Fibroblast of the aortic adventitia (primary cell): ENCODE measurements at regions not wholly inside any gene's neighbourhood (a gene's known extent, or its start where the extent isn't known, plus 50 kb on each side); places are given as distances from the start of the nearest gene placed in this dataset.
"Not testable (repeated sequence)": the region's sequence is repeated elsewhere in the genome, so short reads cannot be mapped to it uniquely, and the experiment has no call there.

Source experiments
- DNase-seq: peaks from one replicate; pipeline ENCODE4 v3.0.0-alpha.2; 2010; ENCODE audit warnings: low read depth
- H3K4me3 ChIP-seq: 2 replicates; pipeline ENCODE4 v1.5.1; 2011; ENCODE audit warnings: low read depth, mild to moderate bottlenecking, control low read depth, low read length, moderate library complexity
- CTCF ChIP-seq: IDR thresholded peaks from 2 replicates; pipeline ENCODE4 v1.5.1; 2011; ENCODE audit warnings: mild to moderate bottlenecking, low read length, control low read depth, inconsistent platforms; ENCODE audit not compliant: insufficient read depth

GRCh38 chr1:118388301-118388959, 203.4 kb upstream of the SPAG17 start:
- DNase-seq = no peak
- TF ChIP-seq CTCF = no peak
- no peak overlapping the region for H3K4me3 ChIP-seq

GRCh38 chr1:118381197-118381869, 196.3 kb upstream of the SPAG17 start:
- DNase-seq = no peak
- no peak for TF ChIP-seq CTCF

GRCh38 chr1:118377183-118377582, 192.2 kb upstream of the SPAG17 start:
- H3K4me3 ChIP-seq = not testable (repeated sequence)

More at GRCh38 chr1:118381197-118381869, 196.3 kb upstream of the SPAG17 start:
- no peak overlapping the region for H3K4me3 ChIP-seq

GRCh38 chr1:118371612-118372011, 186.6 kb upstream of the SPAG17 start:
- TF ChIP-seq CTCF = no peak
- DNase-seq = no peak
- no peak overlapping the region for H3K4me3 ChIP-seq

More at GRCh38 chr1:118377183-118377582, 192.2 kb upstream of the SPAG17 start:
- not testable (repeated sequence) for DNase-seq

GRCh38 chr1:118370861-118371260, 185.8 kb upstream of the SPAG17 start:
- no peak for DNase-seq
- no peak overlapping the region for H3K4me3 ChIP-seq
- no peak for TF ChIP-seq CTCF

- DNase-seq = peak; percentile 46
- no peak for TF ChIP-seq CTCF
- H3K4me3 ChIP-seq = no peak overlapping the region
These were observed 181.3 kb upstream of the SPAG17 start for GRCh38 chr1:118366286-118366685.

- no peak for DNase-seq
- H3K4me3 ChIP-seq = no peak overlapping the region
- TF ChIP-seq CTCF = no peak
These were observed 179.9 kb upstream of the SPAG17 start for GRCh38 chr1:118364882-118365281.
